Liver (tissue), 8 donors: ENCODE measurements at regions not wholly inside any gene's neighbourhood (a gene's known extent, or its start where the extent isn't known, plus 50 kb on each side); places are given as distances from the start of the nearest gene placed in this dataset.

Source experiments
- DNase-seq: peaks from one replicate; pipeline ENCODE4 v3.0.0-alpha.2; 2017; ENCODE audit warnings: low spot score
- H3K27ac ChIP-seq, 2 donors: one replicate each; pipeline ENCODE4 v1.7.0; 2013; ENCODE audit warnings: inconsistent platforms in 2 of 2, low read length in 2 of 2, control low read depth in 1 of 2, low read depth in 1 of 2, mild to moderate bottlenecking in 1 of 2
- H3K27me3 ChIP-seq, 4 donors: one replicate each; pipeline versions ENCODE4 v1.6.1 to v1.7.0; 2013; ENCODE audit warnings: low read length in 3 of 4, inconsistent platforms in 1 of 4, mild to moderate bottlenecking in 1 of 4, moderate library complexity in 1 of 4; ENCODE audit not compliant: control insufficient read depth in 4 of 4, insufficient read depth in 4 of 4
- H3K36me3 ChIP-seq, 4 donors: one replicate each; pipeline versions ENCODE4 v1.6.1 to v1.7.0; 2013; ENCODE audit warnings: low read length in 3 of 4, mild to moderate bottlenecking in 3 of 4, low read depth in 1 of 4, moderate library complexity in 1 of 4; ENCODE audit not compliant: control insufficient read depth in 4 of 4, insufficient read depth in 3 of 4
- H3K4me1 ChIP-seq, 4 donors: one replicate each; pipeline versions ENCODE4 v1.6.1 to v1.7.0; 2013; ENCODE audit warnings: low read length in 3 of 4, mild to moderate bottlenecking in 3 of 4, moderate library complexity in 1 of 4; ENCODE audit not compliant: control insufficient read depth in 4 of 4, insufficient read depth in 4 of 4
- H3K4me3 ChIP-seq, 3 donors: one replicate each; pipeline versions ENCODE4 v1.6.1 to v1.7.0; 2013; ENCODE audit warnings: low read length in 3 of 3, control low read depth in 1 of 3, low read depth in 1 of 3, mild to moderate bottlenecking in 1 of 3
- H3K9ac ChIP-seq, 2 donors: one replicate each; pipeline ENCODE4 v1.7.0; 2013; ENCODE audit warnings: low read length in 2 of 2, mild to moderate bottlenecking in 2 of 2, moderate library complexity in 2 of 2, control low read depth in 1 of 2, low read depth in 1 of 2
- H3K9me3 ChIP-seq, 4 donors: one replicate each; pipeline versions ENCODE4 v1.6.1 to v1.7.0; 2013; ENCODE audit warnings: low read length in 3 of 4; ENCODE audit not compliant: control insufficient read depth in 4 of 4
- CTCF ChIP-seq: fragments of 150-350 bp; IDR thresholded peaks from 2 replicates; pipeline ENCODE4 v1.5.1; 2017; ENCODE audit warnings: improper control_type of control experiment, low read depth, low read length; ENCODE audit not compliant: missing input control
- FOXA2 ChIP-seq: IDR thresholded peaks from 2 replicates; pipeline ENCODE4 v1.6.1; 2016; ENCODE audit warnings: antibody characterized with exemption
- GABPA ChIP-seq, 2 donors: IDR thresholded peaks in 1 of 2; conservative IDR thresholded peaks in 1 of 2; 2 replicates each; pipeline ENCODE4 v1.6.1; 2016; ENCODE audit warnings: antibody characterized with exemption in 2 of 2, mild to moderate bottlenecking in 1 of 2, moderate library complexity in 1 of 2
- JUND ChIP-seq, 2 donors: IDR thresholded peaks; 2 replicates each; pipeline ENCODE4 v1.6.1; 2016; ENCODE audit warnings: antibody characterized with exemption in 2 of 2
- MAX ChIP-seq: IDR thresholded peaks from 2 replicates; pipeline ENCODE4 v1.6.1; 2016; ENCODE audit warnings: antibody characterized with exemption
- NR2F2 ChIP-seq: IDR thresholded peaks from 2 replicates; pipeline ENCODE4 v1.6.1; 2016; ENCODE audit warnings: antibody characterized with exemption
- REST ChIP-seq: IDR thresholded peaks from 2 replicates; pipeline ENCODE4 v1.6.1; 2016; ENCODE audit warnings: antibody characterized with exemption, mild to moderate bottlenecking
- RXRA ChIP-seq, 2 donors: IDR thresholded peaks; 2 replicates each; pipeline ENCODE4 v1.6.1; 2017 to 2018; ENCODE audit warnings: antibody characterized with exemption in 2 of 2, mild to moderate bottlenecking in 1 of 2
- SP1 ChIP-seq: IDR thresholded peaks from 2 replicates; pipeline ENCODE4 v1.6.1; 2018; ENCODE audit warnings: antibody characterized with exemption, mild to moderate bottlenecking
- YY1 ChIP-seq: IDR thresholded peaks from 2 replicates; pipeline ENCODE4 v1.6.1; 2016; ENCODE audit warnings: antibody characterized with exemption, mild to moderate bottlenecking
- ZBTB33 ChIP-seq: IDR thresholded peaks from 2 replicates; pipeline ENCODE4 v1.6.1; 2016; ENCODE audit warnings: antibody characterized with exemption
- WGBS: extraction: QIAGEN DNeasy Blood & Tissue Kit; methylation state at CpG from one replicate; pipeline ENCODE4 v1.1.7; 2013; 5-methylcytosine and 5-hydroxymethylcytosine counted together
- donor health status: healthy.
- donor health status: healthy.
- donor health status: healthy.
- donor health status: healthy.
- donor health status: healthy.

- Histone ChIP-seq H3K4me1 (no peaks in the 10 kb centered on the region), H3K27ac (no peak overlapping the region), H3K36me3 (no peaks in the 10 kb centered on the region), H3K4me3 (no peak overlapping the region), H3K27me3 (no peaks in the 10 kb centered on the region), H3K9me3 (no peaks in the 10 kb centered on the region), H3K9ac (no peak overlapping the region)
- TF ChIP-seq ZBTB33, result no peak
- no peak for TF ChIP-seq FOXA2
- no peak for TF ChIP-seq JUND (IDR thresholded peaks at IDR 0.05)
- TF ChIP-seq CTCF, result no peak
- 34% methylated on average over 6 of the region's 6 CpGs for WGBS
- no peak for DNase-seq
These were observed 1165.8 kb upstream of the ADGRL3 start for GRCh38 chr4:60034361-60034760.

GRCh38 chr4:60039908-60040307 lies 1160.2 kb upstream of the ADGRL3 start:
- no peak for DNase-seq
- Histone ChIP-seq H3K4me1 (no peaks in the 10 kb centered on the region), H3K27me3 (no peaks in the 10 kb centered on the region), H3K4me3 (no peak overlapping the region), H3K36me3 (no peaks in the 10 kb centered on the region), H3K27ac (no peak overlapping the region), H3K9me3 (peaks cover 0 to 3% (median 0%) of the 10 kb centered on the region in 4 donors), H3K9ac (no peak overlapping the region)
- TF ChIP-seq GABPA (IDR thresholded peaks at IDR 0.05 in 1 of 2, conservative IDR thresholded peaks at IDR 0.05 in 1 of 2) (no peak), NR2F2 (no peak), FOXA2 (no peak), REST (no peak), SP1 (no peak), RXRA (IDR thresholded peaks at IDR 0.05) (no peak), YY1 (no peak), MAX (no peak)
- WGBS, result 38% methylated on average over 2 of the region's 2 CpGs
